Loucy (cell line): ENCODE measurements at regions not wholly inside any gene's neighbourhood (a gene's known extent, or its start where the extent isn't known, plus 50 kb on each side); places are given as distances from the start of the nearest gene placed in this dataset.
"Not testable (repeated sequence)": the region's sequence is repeated elsewhere in the genome, so short reads cannot be mapped to it uniquely, and the experiment has no call there.

Experiments used
- H2AFZ ChIP-seq: fragments of 200-600 bp; sonication (generic); 2 replicates; pipeline ENCODE4 v1.6.0; 2016; ENCODE audit warnings: antibody characterized with exemption, mild to moderate bottlenecking, low read length, moderate library complexity
- H3F3A ChIP-seq: fragments of 200-600 bp; 2 replicates; pipeline ENCODE4 v1.6.0; 2016; ENCODE audit warnings: antibody characterized with exemption, low read depth, mild to moderate bottlenecking
- H3K27me3 ChIP-seq: fragments of 200-600 bp; sonication (generic); 2 replicates; pipeline ENCODE4 v1.6.1; 2014; ENCODE audit warnings: low read length, mild to moderate bottlenecking; ENCODE audit not compliant: insufficient read depth, poor library complexity, severe bottlenecking
- H3K36me3 ChIP-seq: fragments of 200-600 bp; sonication (generic); 2 replicates; pipeline ENCODE4 v1.6.1; 2016; ENCODE audit warnings: low read length; ENCODE audit not compliant: insufficient read depth
- H3K4me1 ChIP-seq: fragments of 200-600 bp; sonication (generic); 2 replicates; pipeline ENCODE4 v1.5.1; 2014; ENCODE audit warnings: low read length, mild to moderate bottlenecking; ENCODE audit not compliant: insufficient read depth, poor library complexity, severe bottlenecking
- H3K4me2 ChIP-seq: fragments of 200-600 bp; sonication (generic); 2 replicates; pipeline ENCODE4 v1.6.0; 2014; ENCODE audit warnings: antibody characterized with exemption, low read length, low read depth, mild to moderate bottlenecking; ENCODE audit not compliant: poor library complexity, severe bottlenecking
- H3K4me3 ChIP-seq: fragments of 200-600 bp; sonication (generic); 2 replicates; pipeline ENCODE4 v1.5.1; 2014; ENCODE audit warnings: low read length, mild to moderate bottlenecking, mixed read lengths; ENCODE audit not compliant: poor library complexity, severe bottlenecking
- H3K79me2 ChIP-seq: fragments of 200-600 bp; sonication (generic); 2 replicates; pipeline ENCODE4 v1.6.1; 2014; ENCODE audit warnings: low read length; ENCODE audit not compliant: insufficient read depth
- H3K9ac ChIP-seq: fragments of 200-600 bp; sonication (generic); 2 replicates; pipeline ENCODE4 v1.6.0; 2014; ENCODE audit warnings: mild to moderate bottlenecking, low read depth, low read length, moderate library complexity; ENCODE audit not compliant: poor library complexity, severe bottlenecking
- H3K9me2 ChIP-seq: fragments of 200-600 bp; sonication (generic); replicated peaks from 2 replicates; pipeline ENCODE4 v1.6.1; 2016; ENCODE audit warnings: low read depth, low read length, mixed read lengths
- H3K9me3 ChIP-seq: fragments of 200-600 bp; sonication (generic); 2 replicates; pipeline ENCODE4 v1.6.1; 2014; ENCODE audit warnings: mild to moderate bottlenecking, antibody characterized with exemption, low read length, low read depth; ENCODE audit not compliant: insufficient read depth
- H4K20me1 ChIP-seq: fragments of 200-600 bp; sonication (generic); 2 replicates; pipeline ENCODE4 v1.6.0; 2014; ENCODE audit warnings: antibody characterized with exemption, low read length, mild to moderate bottlenecking; ENCODE audit not compliant: insufficient read depth, poor library complexity, severe bottlenecking
- CTCF ChIP-seq: fragments of 200-600 bp; sonication (generic); conservative IDR thresholded peaks from 2 replicates; pipeline ENCODE4 v1.5.1; 2014; ENCODE audit warnings: mild to moderate bottlenecking, antibody characterized with exemption, low read length

- not testable (repeated sequence) for H3K9me3 ChIP-seq, H3F3A ChIP-seq, H3K9me2 ChIP-seq, H3K27me3 ChIP-seq, H3K36me3 ChIP-seq, H4K20me1 ChIP-seq, H3K79me2 ChIP-seq, H3K4me3 ChIP-seq, H3K9ac ChIP-seq, H2AFZ ChIP-seq, H3K4me1 ChIP-seq, H3K4me2 ChIP-seq
These were observed 747.6 kb downstream of the SPATA31A6 start for GRCh38 chr9:42931045-42931444.

- not testable (repeated sequence) for H3K36me3 ChIP-seq, H3K79me2 ChIP-seq, H3K9me2 ChIP-seq, H3F3A ChIP-seq, H4K20me1 ChIP-seq, H3K9me3 ChIP-seq, H3K4me3 ChIP-seq, H3K4me2 ChIP-seq, H2AFZ ChIP-seq, H3K27me3 ChIP-seq, H3K9ac ChIP-seq, H3K4me1 ChIP-seq
These were observed 754.2 kb downstream of the SPATA31A6 start for GRCh38 chr9:42937583-42938235.

GRCh38 chr9:42947050-42947449 is 763.6 kb downstream of the SPATA31A6 start:
- H3K9me2 ChIP-seq, H3K27me3 ChIP-seq, H3K79me2 ChIP-seq, H4K20me1 ChIP-seq, H3K9me3 ChIP-seq, H2AFZ ChIP-seq, H3K36me3 ChIP-seq, H3F3A ChIP-seq, H3K4me3 ChIP-seq, H3K4me1 ChIP-seq, H3K4me2 ChIP-seq, H3K9ac ChIP-seq: not testable (repeated sequence)

GRCh38 chr9:42951239-42951638 is 767.8 kb downstream of the SPATA31A6 start:
- not testable (repeated sequence) for H3K9me2 ChIP-seq, H3K4me3 ChIP-seq

GRCh38 chr9:42965155-42965554 is 781.7 kb downstream of the SPATA31A6 start:
- not testable (repeated sequence) for H3K9me2 ChIP-seq, H3K79me2 ChIP-seq, H3K9ac ChIP-seq, H3K4me2 ChIP-seq, H3K4me1 ChIP-seq, H3K27me3 ChIP-seq, H3K4me3 ChIP-seq, H3K36me3 ChIP-seq, H4K20me1 ChIP-seq, H3F3A ChIP-seq, H2AFZ ChIP-seq, H3K9me3 ChIP-seq

More at GRCh38 chr9:42951239-42951638, 767.8 kb downstream of the SPATA31A6 start:
- not testable (repeated sequence) for H3K9ac ChIP-seq, H3K4me1 ChIP-seq, H4K20me1 ChIP-seq, H2AFZ ChIP-seq, H3K79me2 ChIP-seq, H3K9me3 ChIP-seq, H3K4me2 ChIP-seq, H3F3A ChIP-seq, H3K36me3 ChIP-seq, H3K27me3 ChIP-seq
- TF ChIP-seq CTCF = 0 out of 2 replicates have a peak, but pooled peaks have one; percentile 19

- not testable (repeated sequence) for H3K4me1 ChIP-seq, H3K9ac ChIP-seq, H3K4me2 ChIP-seq, H3K27me3 ChIP-seq, H3K36me3 ChIP-seq, H3K79me2 ChIP-seq, H3K9me3 ChIP-seq, H3K9me2 ChIP-seq, H3K4me3 ChIP-seq, H4K20me1 ChIP-seq, H2AFZ ChIP-seq, H3F3A ChIP-seq
These were observed 788.4 kb downstream of the SPATA31A6 start for GRCh38 chr9:42971872-42972271.

- H3K36me3 ChIP-seq, H3K4me1 ChIP-seq, H3F3A ChIP-seq, H3K4me2 ChIP-seq, H3K9ac ChIP-seq, H3K9me3 ChIP-seq, H3K79me2 ChIP-seq, H4K20me1 ChIP-seq, H3K27me3 ChIP-seq, H3K9me2 ChIP-seq, H2AFZ ChIP-seq, H3K4me3 ChIP-seq: not testable (repeated sequence)
These were observed 791.3 kb downstream of the SPATA31A6 start for GRCh38 chr9:42974725-42975124.
